Gastrocnemius medialis (tissue), 4 donors: ENCODE measurements at regions not wholly inside any gene's neighbourhood (a gene's known extent, or its start where the extent isn't known, plus 50 kb on each side); places are given as distances from the start of the nearest gene placed in this dataset.

Experiments
- ATAC-seq, 2 donors: fragments of 150-250 bp; one replicate each; pipeline ENCODE4 v1.9.1; 2016
- DNase-seq, 2 donors: peaks; one replicate each; pipeline ENCODE4 v3.0.0-alpha.2; 2019
- H3K27ac ChIP-seq, 4 donors: fragments of 200-600 bp; sonication (generic); 1 replicate in 1 of 4; 2 replicates in 3 of 4; pipeline ENCODE4 v1.5.1; 2016 to 2018; ENCODE audit warnings: mild to moderate bottlenecking in 2 of 4, moderate library complexity in 1 of 4
- H3K27me3 ChIP-seq, 3 donors: fragments of 200-600 bp; sonication (generic) in 2 of 3; 1 replicate in 1 of 3; 2 replicates in 2 of 3; pipeline versions ENCODE4 v1.5.1 to v1.6.0; 2016 to 2019; ENCODE audit warnings: mild to moderate bottlenecking in 1 of 3, moderate library complexity in 1 of 3
- H3K36me3 ChIP-seq, 2 donors: fragments of 200-600 bp; sonication (generic) in 1 of 2; one replicate each; pipeline ENCODE4 v1.5.1; 2017 to 2018
- H3K4me1 ChIP-seq, 2 donors: fragments of 200-600 bp; sonication (generic) in 1 of 2; one replicate each; pipeline ENCODE4 v1.5.1; 2016 to 2017; ENCODE audit warnings: mild to moderate bottlenecking in 2 of 2
- H3K4me3 ChIP-seq, 4 donors: fragments of 200-600 bp; sonication (generic) in 3 of 4; 1 replicate in 1 of 4; 2 replicates in 3 of 4; pipeline ENCODE4 v1.5.1; 2016 to 2019; ENCODE audit warnings: mild to moderate bottlenecking in 2 of 4
- H3K9me3 ChIP-seq, 3 donors: fragments of 200-600 bp; sonication (generic) in 2 of 3; 1 replicate in 1 of 3; 2 replicates in 2 of 3; pipeline ENCODE4 v1.5.1; 2016 to 2019
- CTCF ChIP-seq, 5 experiments: fragments of 450-650 bp in 3 of 5; fragments of 200-600 bp in 2 of 5; sonication (generic) in 2 of 5; IDR thresholded peaks in 4 of 5; conservative IDR thresholded peaks in 1 of 5; 1 replicate in 4 of 5; 2 replicates in 1 of 5; pipeline ENCODE4 v1.5.1; 2016 to 2019; ENCODE audit warnings: antibody characterized with exemption in 5 of 5, mild to moderate bottlenecking in 3 of 5, moderate library complexity in 3 of 5
- POLR2A ChIP-seq, 2 donors: fragments of 450-650 bp; IDR thresholded peaks; one replicate each; pipeline ENCODE4 v1.6.1; 2017; ENCODE audit warnings: antibody characterized with exemption in 2 of 2, mild to moderate bottlenecking in 2 of 2, moderate library complexity in 2 of 2
- in situ Hi-C, 4 donors: fragments of 200-750 bp; cut with MboI; loops; one replicate each; pipeline versions ENCODE4 v1.15.0 to v1.8.0; 2017; ENCODE audit warnings: low sequenced_read_pairs in 4 of 4
- intact Hi-C: fragments of 100-400 bp; cut with DNase I; formaldehyde crosslinking; loops from one replicate; pipeline ENCODE4 v1.15.1; 2023; ENCODE audit warnings: low total_unique reads

GRCh38 chr7:71016401-71016800 is 115.5 kb upstream of the GALNT17 start:
- no peak for ATAC-seq
- Histone ChIP-seq H3K27ac (no peak overlapping the region), H3K4me3 (no peak overlapping the region), H3K4me1 (no peaks in the 10 kb centered on the region), H3K27me3 (no peaks in the 10 kb centered on the region), H3K36me3 (no peaks in the 10 kb centered on the region), H3K9me3 (no peaks in the 10 kb centered on the region)
- DNase-seq, result no peak
- in situ Hi-C loops (no loop called here), intact Hi-C loops (no loop called here)
- TF ChIP-seq POLR2A (IDR thresholded peaks at IDR 0.05), result no peak
- TF ChIP-seq CTCF (IDR thresholded peaks at IDR 0.05 in 4 of 5, conservative IDR thresholded peaks at IDR 0.05 in 1 of 5), result no peak

DNA sequence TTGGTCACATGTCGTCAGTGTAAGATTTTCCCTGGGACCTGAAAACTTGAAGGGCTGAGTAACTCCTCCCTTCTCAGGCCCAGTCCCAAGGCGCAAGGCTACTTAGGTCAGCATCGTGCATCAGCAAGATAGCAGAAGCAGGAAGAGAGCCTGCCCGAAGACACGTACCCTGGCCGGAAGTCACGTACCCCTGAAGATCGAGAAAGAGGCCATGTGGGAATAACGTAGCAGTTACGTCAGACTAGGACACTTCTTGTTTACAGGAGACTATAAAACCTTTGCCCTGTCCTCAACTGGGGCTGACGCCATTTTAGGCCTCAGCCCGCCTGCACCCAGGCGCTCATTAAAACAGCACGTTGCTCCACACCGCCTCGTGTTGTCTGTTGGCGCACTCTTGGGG is 114.3 kb upstream of the GALNT17 start:
- in situ Hi-C loops (no loop called here), intact Hi-C loops (no loop called here)
- Histone ChIP-seq H3K36me3 (no peaks in the 10 kb centered on the region), H3K9me3 (no peaks in the 10 kb centered on the region), H3K4me3 (no peak overlapping the region), H3K27ac (no peak overlapping the region), H3K27me3 (no peaks in the 10 kb centered on the region), H3K4me1 (no peaks in the 10 kb centered on the region)
- ATAC-seq (no peak), DNase-seq (no peak)
- no peak for TF ChIP-seq POLR2A (IDR thresholded peaks at IDR 0.05)
- no peak for TF ChIP-seq CTCF (IDR thresholded peaks at IDR 0.05 in 4 of 5, conservative IDR thresholded peaks at IDR 0.05 in 1 of 5)

- Histone ChIP-seq H3K27ac (no peak overlapping the region), H3K9me3 (no peaks in the 10 kb centered on the region), H3K4me3 (no peak overlapping the region), H3K27me3 (no peaks in the 10 kb centered on the region), H3K36me3 (no peaks in the 10 kb centered on the region), H3K4me1 (no peaks in the 10 kb centered on the region)
- intact Hi-C loops, result no loop called here
- TF ChIP-seq CTCF (IDR thresholded peaks at IDR 0.05 in 4 of 5, conservative IDR thresholded peaks at IDR 0.05 in 1 of 5), result no peak
- no peak for TF ChIP-seq POLR2A (IDR thresholded peaks at IDR 0.05)
- DNase-seq, result no peak
- ATAC-seq, result no peak
- in situ Hi-C loops, result no loop called here
Measured at GRCh38 chr7:71019706-71020105, 112.2 kb upstream of the GALNT17 start.

DNA sequence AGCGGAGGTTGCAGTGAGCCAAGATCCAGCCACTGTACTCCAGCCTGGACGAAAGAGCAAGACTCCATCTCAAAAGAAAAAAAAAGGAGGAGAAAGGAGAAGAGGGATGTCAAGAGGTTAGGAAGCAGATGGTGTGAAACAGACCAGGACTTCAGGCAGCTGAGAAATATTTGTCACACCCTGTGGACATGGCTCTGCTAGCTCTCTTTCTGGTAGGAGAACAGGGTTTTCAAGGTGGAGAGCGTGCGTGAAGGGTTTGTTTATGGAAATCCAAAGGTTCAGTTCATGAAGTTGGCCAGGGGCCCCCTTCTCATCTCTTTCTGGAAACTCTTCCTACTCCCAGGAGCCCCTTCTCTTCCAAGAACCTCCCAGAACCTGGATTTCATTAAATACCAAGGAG is 110.8 kb upstream of the GALNT17 start:
- in situ Hi-C loops (no loop called here), intact Hi-C loops (no loop called here)
- DNase-seq, result no peak
- no peak for ATAC-seq
- no peaks in the 10 kb centered on the region for H3K4me1 ChIP-seq
- TF ChIP-seq POLR2A (IDR thresholded peaks at IDR 0.05), result no peak
- no peak for TF ChIP-seq CTCF (IDR thresholded peaks at IDR 0.05 in 4 of 5, conservative IDR thresholded peaks at IDR 0.05 in 1 of 5)
- H3K36me3 ChIP-seq, result no peaks in the 10 kb centered on the region
- H3K4me3 ChIP-seq, result no peak overlapping the region
- H3K27ac ChIP-seq, result no peak overlapping the region
- no peaks in the 10 kb centered on the region for H3K9me3 ChIP-seq
- no peaks in the 10 kb centered on the region for H3K27me3 ChIP-seq

DNA sequence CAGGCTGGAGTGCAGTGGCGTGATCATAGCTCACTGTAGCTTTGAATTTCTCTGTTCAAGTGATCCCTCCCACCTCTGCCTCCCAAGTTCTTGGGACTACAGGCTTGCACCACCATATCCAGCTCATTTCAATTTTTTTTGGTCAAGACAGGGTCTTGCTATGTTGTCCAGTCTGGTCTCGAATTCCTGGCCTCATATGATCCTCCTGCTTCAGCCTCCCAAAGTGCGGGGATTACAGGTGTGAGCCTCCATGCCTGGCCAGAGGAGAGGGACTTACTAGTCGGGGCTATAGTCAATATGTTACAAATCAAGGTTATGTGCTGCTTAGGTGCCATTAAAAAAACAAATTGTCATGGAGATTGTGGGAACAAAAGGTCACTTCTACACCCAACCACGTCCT is 105.3 kb upstream of the GALNT17 start:
- H3K36me3 ChIP-seq, result no peaks in the 10 kb centered on the region
- intact Hi-C loops, result no loop called here
- H3K27me3 ChIP-seq, result no peaks in the 10 kb centered on the region
- no peak for ATAC-seq
- TF ChIP-seq CTCF (IDR thresholded peaks at IDR 0.05 in 4 of 5, conservative IDR thresholded peaks at IDR 0.05 in 1 of 5) (no peak), POLR2A (IDR thresholded peaks at IDR 0.05) (no peak)
- H3K9me3 ChIP-seq, result no peaks in the 10 kb centered on the region
- no peak overlapping the region for H3K4me3 ChIP-seq
- in situ Hi-C loops, result no loop called here
- H3K4me1 ChIP-seq, result no peaks in the 10 kb centered on the region
- H3K27ac ChIP-seq, result no peak overlapping the region
- DNase-seq, result no peak
